ENCODE measurements at regions not wholly inside any gene's neighbourhood (a gene's known extent, or its start where the extent isn't known, plus 50 kb on each side); places are given as distances from the start of the nearest gene placed in this dataset.

DNA sequence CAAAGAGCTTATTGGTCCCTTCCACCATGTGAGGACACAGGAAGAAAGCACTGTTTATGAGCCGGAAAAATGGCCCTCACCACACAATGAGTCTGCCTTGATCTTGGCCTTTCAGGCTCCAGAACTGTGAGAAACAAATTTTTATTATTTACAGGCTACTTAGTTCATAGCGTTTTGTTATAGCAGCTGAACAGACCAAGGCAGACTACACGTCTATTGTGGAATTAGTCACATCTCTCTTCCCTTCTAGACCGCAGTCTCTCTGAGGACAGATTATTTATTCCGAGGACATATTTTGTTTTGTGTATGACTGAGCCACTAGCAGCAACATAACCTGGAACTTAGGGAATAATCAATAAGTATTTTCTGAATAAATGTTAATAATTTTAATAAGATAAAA lies 125.5 kb downstream of the ASB1 start:
- H3K4me3 ChIP-seq (ENCODE audit: control insufficient read depth, low read depth, low read length): no peak overlapping the region
- TF ChIP-seq, protein P1, sequence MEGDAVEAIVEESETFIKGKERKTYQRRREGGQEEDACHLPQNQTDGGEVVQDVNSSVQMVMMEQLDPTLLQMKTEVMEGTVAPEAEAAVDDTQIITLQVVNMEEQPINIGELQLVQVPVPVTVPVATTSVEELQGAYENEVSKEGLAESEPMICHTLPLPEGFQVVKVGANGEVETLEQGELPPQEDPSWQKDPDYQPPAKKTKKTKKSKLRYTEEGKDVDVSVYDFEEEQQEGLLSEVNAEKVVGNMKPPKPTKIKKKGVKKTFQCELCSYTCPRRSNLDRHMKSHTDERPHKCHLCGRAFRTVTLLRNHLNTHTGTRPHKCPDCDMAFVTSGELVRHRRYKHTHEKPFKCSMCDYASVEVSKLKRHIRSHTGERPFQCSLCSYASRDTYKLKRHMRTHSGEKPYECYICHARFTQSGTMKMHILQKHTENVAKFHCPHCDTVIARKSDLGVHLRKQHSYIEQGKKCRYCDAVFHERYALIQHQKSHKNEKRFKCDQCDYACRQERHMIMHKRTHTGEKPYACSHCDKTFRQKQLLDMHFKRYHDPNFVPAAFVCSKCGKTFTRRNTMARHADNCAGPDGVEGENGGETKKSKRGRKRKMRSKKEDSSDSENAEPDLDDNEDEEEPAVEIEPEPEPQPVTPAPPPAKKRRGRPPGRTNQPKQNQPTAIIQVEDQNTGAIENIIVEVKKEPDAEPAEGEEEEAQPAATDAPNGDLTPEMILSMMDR (conservative IDR thresholded peaks at IDR 0.05; ENCODE audit: control insufficient read depth, insufficient read depth, low read depth, low read length): no peak
- no peak for DNase-seq (ENCODE audit: low read depth)

DNA sequence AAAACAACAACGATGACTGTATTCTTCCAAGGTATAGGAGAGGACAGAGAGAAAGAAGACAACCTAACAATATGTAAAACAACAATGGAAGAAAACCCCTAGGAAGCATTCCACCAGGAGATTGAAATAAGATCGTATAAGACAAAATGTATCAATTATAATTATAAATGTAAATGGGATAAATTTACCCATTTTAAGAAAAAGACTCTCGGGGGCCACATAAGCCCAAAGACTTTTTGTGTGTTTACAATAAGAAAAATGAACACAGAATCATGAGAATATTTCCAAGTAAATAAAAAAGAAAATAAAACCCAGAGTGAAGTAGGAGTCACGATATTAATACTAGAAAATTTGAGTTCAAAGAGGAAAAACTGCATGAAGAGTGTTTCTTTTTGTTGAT lies 126.4 kb downstream of the ASB1 start:
- no peak overlapping the region for H3K4me3 ChIP-seq (ENCODE audit: control insufficient read depth, low read depth, low read length)
- TF ChIP-seq, protein P1 (conservative IDR thresholded peaks at IDR 0.05; ENCODE audit: control insufficient read depth, insufficient read depth, low read depth, low read length): no peak
- no peak for DNase-seq (ENCODE audit: low read depth)

DNA sequence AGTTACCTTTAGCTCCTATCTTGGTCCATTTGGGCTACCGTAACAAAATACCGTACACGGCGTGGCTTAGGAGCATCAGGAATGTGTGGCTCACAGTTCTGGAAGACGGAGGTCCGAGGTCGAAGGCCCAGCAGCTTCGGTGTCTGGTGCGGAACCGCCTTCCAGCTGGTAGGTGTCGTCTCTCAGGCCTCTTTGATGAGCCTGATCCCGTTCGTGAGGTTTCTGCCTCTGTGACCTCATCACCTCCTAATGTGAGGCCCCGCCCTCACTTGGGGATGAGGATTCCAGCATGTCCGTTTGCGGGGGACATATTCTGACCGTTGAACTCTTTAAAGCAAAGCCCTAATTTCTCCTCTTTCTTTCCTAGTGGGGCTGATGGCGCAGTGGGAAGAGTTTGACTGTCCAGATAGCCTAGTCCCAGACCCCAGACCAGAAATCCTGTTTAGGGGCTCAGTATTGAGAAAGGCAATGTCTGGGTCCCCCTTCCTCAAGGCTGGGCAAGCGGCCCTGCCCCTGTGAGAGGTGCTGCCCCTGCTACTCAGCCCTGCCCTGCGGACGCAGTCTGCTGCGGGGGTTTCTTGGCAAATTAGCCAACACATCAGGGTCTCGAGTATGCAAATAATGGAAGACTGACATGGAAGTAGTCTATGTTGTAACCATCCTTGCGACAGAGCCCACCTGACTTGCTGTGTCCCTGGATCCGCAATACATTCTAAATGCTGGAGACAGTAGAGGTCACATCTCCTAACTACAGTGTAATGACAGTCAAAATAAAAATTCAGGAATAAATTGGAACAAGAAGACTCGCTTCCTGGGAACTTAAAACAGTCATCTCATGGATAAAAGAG lies 128.0 kb downstream of the ASB1 start:
- DNase-seq (ENCODE audit: low read depth): no peak
- H3K4me3 ChIP-seq (ENCODE audit: control insufficient read depth, low read depth, low read length): no peak overlapping the region
- TF ChIP-seq, protein P1 (conservative IDR thresholded peaks at IDR 0.05; ENCODE audit: control insufficient read depth, insufficient read depth, low read depth, low read length): no peak

DNA sequence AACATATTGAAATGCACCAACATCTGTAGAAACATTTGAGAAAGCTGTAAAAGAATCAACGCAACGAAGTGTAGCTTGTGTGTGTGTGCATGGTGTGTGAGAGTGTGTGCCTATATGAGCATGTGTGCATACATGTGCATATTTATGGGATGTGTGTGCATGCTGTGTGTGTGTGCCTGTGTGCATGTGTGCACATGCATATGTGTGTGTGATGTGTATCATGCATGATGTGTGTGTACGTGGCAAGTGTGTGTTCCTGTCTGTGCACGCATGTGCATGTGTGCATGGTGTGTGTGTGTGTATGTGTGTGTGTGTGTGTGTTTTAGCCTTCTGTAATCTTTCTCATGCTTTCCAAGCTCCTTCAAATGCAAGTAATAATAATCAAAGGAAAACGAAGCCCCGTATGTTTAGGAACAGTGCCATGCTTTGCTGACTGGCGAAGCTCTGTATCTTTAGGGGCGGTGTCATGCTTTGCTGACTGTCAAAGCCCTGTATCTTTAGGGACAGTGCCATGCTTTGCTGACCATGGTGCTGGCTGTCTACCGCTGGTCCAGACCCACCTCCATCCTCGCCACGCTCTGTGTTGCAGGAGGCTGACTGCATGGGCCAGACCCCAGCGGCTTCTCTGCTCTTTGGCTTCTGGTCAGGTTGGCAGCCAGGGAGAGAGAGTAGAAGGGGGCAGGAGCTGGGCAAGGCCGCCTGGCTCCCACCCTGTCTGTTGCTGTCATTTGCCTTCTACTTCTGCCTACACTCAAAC lies 129.2 kb downstream of the ASB1 start:
- DNase-seq (ENCODE audit: low read depth): no peak
- TF ChIP-seq, protein P1 (conservative IDR thresholded peaks at IDR 0.05; ENCODE audit: control insufficient read depth, insufficient read depth, low read depth, low read length): no peak
- H3K4me3 ChIP-seq (ENCODE audit: control insufficient read depth, low read depth, low read length): no peak overlapping the region

DNA sequence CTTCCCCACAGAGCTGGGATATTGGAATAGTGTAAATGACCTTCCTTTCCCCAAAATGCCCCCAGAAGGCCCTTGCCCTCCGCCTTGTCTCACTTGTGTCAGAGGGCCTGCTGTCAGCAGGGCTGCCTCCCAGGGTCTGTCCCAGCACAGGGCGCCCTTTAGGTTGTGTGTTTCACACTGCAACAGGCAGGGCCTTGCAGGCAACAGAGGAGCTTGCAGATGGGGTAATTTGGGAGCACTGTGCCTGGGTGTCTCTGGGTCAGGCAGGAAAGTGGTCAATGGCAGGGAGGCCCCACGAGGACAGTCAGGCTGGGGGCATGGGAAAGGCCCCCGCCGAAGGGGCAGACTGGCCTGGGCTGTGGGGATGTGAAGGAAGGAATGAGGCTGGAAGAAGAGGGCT lies 130.7 kb downstream of the ASB1 start:
- H3K4me3 ChIP-seq (ENCODE audit: control insufficient read depth, low read depth, low read length): no peak overlapping the region
- DNase-seq (ENCODE audit: low read depth): no peak
- TF ChIP-seq, protein P1 (conservative IDR thresholded peaks at IDR 0.05; ENCODE audit: control insufficient read depth, insufficient read depth, low read depth, low read length): no peak

DNA sequence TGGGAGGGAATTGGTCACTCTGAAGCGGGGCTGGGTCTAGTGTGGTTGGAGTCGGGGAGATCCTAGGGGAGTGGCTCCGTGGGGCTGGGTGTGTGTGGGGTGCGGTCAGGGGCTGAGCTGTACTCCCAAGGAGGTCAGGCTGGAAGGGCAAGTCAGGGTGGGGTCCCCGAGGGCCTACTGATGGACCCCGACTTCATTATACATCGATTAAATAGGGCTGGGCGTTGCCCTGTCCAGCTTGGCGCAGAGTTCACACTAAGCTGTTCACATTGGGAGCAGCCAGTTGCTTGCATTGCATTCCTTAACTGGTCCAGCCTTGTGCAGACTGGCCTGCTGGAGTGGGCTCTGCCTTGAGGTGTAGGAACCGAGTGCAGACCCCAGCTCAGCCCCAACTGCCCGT lies 131.2 kb downstream of the ASB1 start:
- DNase-seq (ENCODE audit: low read depth): no peak
- no peak overlapping the region for H3K4me3 ChIP-seq (ENCODE audit: control insufficient read depth, low read depth, low read length)
- TF ChIP-seq, protein P1 (conservative IDR thresholded peaks at IDR 0.05; ENCODE audit: control insufficient read depth, insufficient read depth, low read depth, low read length): no peak
